ENCODE measurements at regions not wholly inside any gene's neighbourhood (a gene's known extent, or its start where the extent isn't known, plus 50 kb on each side); places are given as distances from the start of the nearest gene placed in this dataset.

- H3K4me3 ChIP-seq (ENCODE audit: low read depth, low read length): no peak overlapping the region
- no peak for DNase-seq (ENCODE audit: low read depth)
- TF ChIP-seq CTCF (conservative IDR thresholded peaks at IDR 0.05; ENCODE audit: low read depth, low read length): no peak
Observed at GRCh38 chr2:238989484-238989883, 141.6 kb downstream of the TWIST2 start.

- no peak overlapping the region for H3K4me3 ChIP-seq (ENCODE audit: low read depth, low read length)
- DNase-seq (ENCODE audit: low read depth): no peak
- TF ChIP-seq CTCF (conservative IDR thresholded peaks at IDR 0.05; ENCODE audit: low read depth, low read length): no peak
Observed at GRCh38 chr2:238994432-238994831, 146.5 kb downstream of the TWIST2 start.

- DNase-seq (ENCODE audit: low read depth): no peak
- H3K4me3 ChIP-seq (ENCODE audit: low read depth, low read length): no peak overlapping the region
- no peak for TF ChIP-seq CTCF (conservative IDR thresholded peaks at IDR 0.05; ENCODE audit: low read depth, low read length)
Observed at GRCh38 chr2:238994876-238995275, 147.0 kb downstream of the TWIST2 start.

GRCh38 chr2:238995634-238996033 is 147.7 kb downstream of the TWIST2 start:
- TF ChIP-seq CTCF (conservative IDR thresholded peaks at IDR 0.05; ENCODE audit: low read depth, low read length): no peak
- no peak for DNase-seq (ENCODE audit: low read depth)
- H3K4me3 ChIP-seq (ENCODE audit: low read depth, low read length): no peak overlapping the region

- no peak for DNase-seq (ENCODE audit: low read depth)
- no peak overlapping the region for H3K4me3 ChIP-seq (ENCODE audit: low read depth, low read length)
- no peak for TF ChIP-seq CTCF (conservative IDR thresholded peaks at IDR 0.05; ENCODE audit: low read depth, low read length)
Observed at GRCh38 chr2:238996331-238997136, 148.6 kb downstream of the TWIST2 start.

GRCh38 chr2:238997137-238997390 is 149.2 kb downstream of the TWIST2 start:
- TF ChIP-seq CTCF (conservative IDR thresholded peaks at IDR 0.05; ENCODE audit: low read depth, low read length): no peak
- no peak overlapping the region for H3K4me3 ChIP-seq (ENCODE audit: low read depth, low read length)
- no peak for DNase-seq (ENCODE audit: low read depth)

- H3K4me3 ChIP-seq (ENCODE audit: low read depth, low read length): no peak overlapping the region
- TF ChIP-seq CTCF (conservative IDR thresholded peaks at IDR 0.05; ENCODE audit: low read depth, low read length): no peak
- DNase-seq (ENCODE audit: low read depth): no peak
Observed at GRCh38 chr2:238997684-238998083, 149.8 kb downstream of the TWIST2 start.

Data from epithelial cell of proximal tubule (primary cell).